Jurkat, Clone E6-1 (cell line): ENCODE measurements at regions not wholly inside any gene's neighbourhood (a gene's known extent, or its start where the extent isn't known, plus 50 kb on each side); places are given as distances from the start of the nearest gene placed in this dataset.
A peak's percentile ranks its signal among the peaks of the same experiment; 100 is the strongest.
"Not testable (repeated sequence)": the region's sequence is repeated elsewhere in the genome, so short reads cannot be mapped to it uniquely, and the experiment has no call there.

ENCODE experiments used
- DNase-seq: peaks from one replicate; pipeline ENCODE4 v3.0.0-alpha.2; 2011; ENCODE audit warnings: low read depth, low spot score
- H3K4me3 ChIP-seq: 2 replicates; pipeline ENCODE4 v1.5.1; 2011; ENCODE audit warnings: mild to moderate bottlenecking, low read length, control low read depth, moderate library complexity

GRCh38 chr2:195342061-195342460, 315.0 kb upstream of the SLC39A10 start:
- H3K4me3 ChIP-seq = no peak overlapping the region
- DNase-seq = no peak

- no peak overlapping the region for H3K4me3 ChIP-seq
- no peak for DNase-seq
Measured at GRCh38 chr2:195338856-195339255, 318.2 kb upstream of the SLC39A10 start.

- H3K4me3 ChIP-seq = no peak overlapping the region
- DNase-seq = no peak
Measured at GRCh38 chr2:195337597-195337996, 319.4 kb upstream of the SLC39A10 start.

GRCh38 chr2:195333869-195334268, 323.2 kb upstream of the SLC39A10 start:
- DNase-seq = no peak
- H3K4me3 ChIP-seq = no peak overlapping the region

GRCh38 chr2:195331966-195332365, 325.1 kb upstream of the SLC39A10 start:
- no peak for DNase-seq
- no peak overlapping the region for H3K4me3 ChIP-seq

- DNase-seq = no peak
- H3K4me3 ChIP-seq = no peak overlapping the region
Measured at GRCh38 chr2:195331129-195331528, 325.9 kb upstream of the SLC39A10 start.

GRCh38 chr2:195330513-195330956, 326.5 kb upstream of the SLC39A10 start:
- no peak overlapping the region for H3K4me3 ChIP-seq
- peak; percentile 82 for DNase-seq

GRCh38 chr2:195329784-195330183, 327.2 kb upstream of the SLC39A10 start:
- not testable (repeated sequence) for DNase-seq, H3K4me3 ChIP-seq

GRCh38 chr2:195326537-195326936, 330.5 kb upstream of the SLC39A10 start:
- H3K4me3 ChIP-seq = no peak overlapping the region
- no peak for DNase-seq

GRCh38 chr2:195322324-195322723, 334.7 kb upstream of the SLC39A10 start:
- no peak for DNase-seq

GRCh38 chr2:195320413-195320973, 336.5 kb upstream of the SLC39A10 start:
- DNase-seq = no peak
- H3K4me3 ChIP-seq = no peak overlapping the region

More at GRCh38 chr2:195322324-195322723, 334.7 kb upstream of the SLC39A10 start:
- no peak overlapping the region for H3K4me3 ChIP-seq

- DNase-seq = no peak
Measured at GRCh38 chr2:195319548-195320412, 337.2 kb upstream of the SLC39A10 start.

GRCh38 chr2:195319112-195319460, 337.9 kb upstream of the SLC39A10 start:
- no peak overlapping the region for H3K4me3 ChIP-seq
- DNase-seq = no peak

More at GRCh38 chr2:195319548-195320412, 337.2 kb upstream of the SLC39A10 start:
- no peak overlapping the region for H3K4me3 ChIP-seq

- H3K4me3 ChIP-seq = no peak overlapping the region
- peak; percentile 63 for DNase-seq
Measured at GRCh38 chr2:195318440-195319111, 338.4 kb upstream of the SLC39A10 start.

GRCh38 chr2:195317550-195317949, 339.5 kb upstream of the SLC39A10 start:
- no peak overlapping the region for H3K4me3 ChIP-seq
- DNase-seq = no peak

- DNase-seq = no peak
- H3K4me3 ChIP-seq = no peak overlapping the region
Measured at GRCh38 chr2:195316486-195316885, 340.5 kb upstream of the SLC39A10 start.

- DNase-seq = no peak
- H3K4me3 ChIP-seq = no peak overlapping the region
Measured at GRCh38 chr2:195313962-195314361, 343.1 kb upstream of the SLC39A10 start.

GRCh38 chr2:195312662-195313061, 344.4 kb upstream of the SLC39A10 start:
- H3K4me3 ChIP-seq = no peak overlapping the region
- no peak for DNase-seq

- H3K4me3 ChIP-seq = no peak overlapping the region
- no peak for DNase-seq
Measured at GRCh38 chr2:195308163-195308562, 348.9 kb upstream of the SLC39A10 start.

GRCh38 chr2:195307751-195308150, 349.3 kb upstream of the SLC39A10 start:
- H3K4me3 ChIP-seq = no peak overlapping the region
- DNase-seq = no peak
